Mesothelial cell of epicardium (in vitro differentiated cells): ENCODE measurements at regions not wholly inside any gene's neighbourhood (a gene's known extent, or its start where the extent isn't known, plus 50 kb on each side); places are given as distances from the start of the nearest gene placed in this dataset.

Source experiments
- DNase-seq, 2 experiments: peaks; one replicate each; pipeline ENCODE4 v3.0.0; 2021; ENCODE audit warnings: low spot score in 2 of 2; ENCODE audit not compliant: unreplicated experiment in 2 of 2
- H3K27ac Mint-ChIP-seq: 2 replicates; pipeline ENCODE4 v1.8.0; 2021; ENCODE audit warnings: mixed read lengths
- H3K27me3 Mint-ChIP-seq: 2 replicates; pipeline ENCODE4 v1.8.0; 2021; ENCODE audit warnings: low read depth, mixed read lengths
- H3K36me3 Mint-ChIP-seq: 2 replicates; pipeline ENCODE4 v1.8.0; 2021; ENCODE audit warnings: mixed read lengths
- H3K4me1 Mint-ChIP-seq: 2 replicates; pipeline ENCODE4 v1.8.0; 2021; ENCODE audit warnings: mixed read lengths
- H3K4me3 Mint-ChIP-seq: 2 replicates; pipeline ENCODE4 v1.8.0; 2021; ENCODE audit warnings: mild to moderate bottlenecking, moderate library complexity, mixed read lengths
- H3K9me3 Mint-ChIP-seq: 2 replicates; pipeline ENCODE4 v1.8.0; 2021; ENCODE audit warnings: mixed read lengths
- TF ChIP-seq, protein P1 (sequence below): fragments of 200-600 bp; sonication (generic); IDR thresholded peaks from one replicate; pipeline ENCODE4 v1.5.0; 2021; ENCODE audit warnings: antibody characterized with exemption; ENCODE audit not compliant: unreplicated experiment

DNA sequence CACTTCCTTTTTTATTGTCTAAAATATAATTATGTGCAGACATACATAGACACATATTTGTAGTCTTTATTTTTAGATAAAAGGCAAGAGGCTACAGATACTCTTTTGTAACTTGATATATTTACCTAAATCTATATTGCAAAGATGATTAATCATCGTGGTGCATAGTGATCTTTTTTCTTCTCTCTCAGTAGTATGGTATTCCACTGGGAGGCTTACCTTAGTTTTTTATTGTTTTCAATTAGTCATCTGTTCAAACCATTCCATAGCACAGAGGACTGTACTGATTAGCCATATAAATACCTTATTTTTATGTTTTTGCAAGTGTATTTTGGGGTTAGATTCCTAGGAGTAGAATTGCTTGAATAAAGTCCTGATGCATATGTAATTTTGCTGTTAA, 619.7 kb downstream of the GRXCR1 start:
- no peak overlapping the region for H3K4me3 Mint-ChIP-seq
- H3K36me3 Mint-ChIP-seq: no peaks in the 10 kb centered on the region
- no peak for DNase-seq
- H3K27me3 Mint-ChIP-seq: no peaks in the 10 kb centered on the region
- H3K9me3 Mint-ChIP-seq: peaks cover 33% of the 10 kb centered on the region
- H3K27ac Mint-ChIP-seq: no peak overlapping the region
- TF ChIP-seq, protein P1, sequence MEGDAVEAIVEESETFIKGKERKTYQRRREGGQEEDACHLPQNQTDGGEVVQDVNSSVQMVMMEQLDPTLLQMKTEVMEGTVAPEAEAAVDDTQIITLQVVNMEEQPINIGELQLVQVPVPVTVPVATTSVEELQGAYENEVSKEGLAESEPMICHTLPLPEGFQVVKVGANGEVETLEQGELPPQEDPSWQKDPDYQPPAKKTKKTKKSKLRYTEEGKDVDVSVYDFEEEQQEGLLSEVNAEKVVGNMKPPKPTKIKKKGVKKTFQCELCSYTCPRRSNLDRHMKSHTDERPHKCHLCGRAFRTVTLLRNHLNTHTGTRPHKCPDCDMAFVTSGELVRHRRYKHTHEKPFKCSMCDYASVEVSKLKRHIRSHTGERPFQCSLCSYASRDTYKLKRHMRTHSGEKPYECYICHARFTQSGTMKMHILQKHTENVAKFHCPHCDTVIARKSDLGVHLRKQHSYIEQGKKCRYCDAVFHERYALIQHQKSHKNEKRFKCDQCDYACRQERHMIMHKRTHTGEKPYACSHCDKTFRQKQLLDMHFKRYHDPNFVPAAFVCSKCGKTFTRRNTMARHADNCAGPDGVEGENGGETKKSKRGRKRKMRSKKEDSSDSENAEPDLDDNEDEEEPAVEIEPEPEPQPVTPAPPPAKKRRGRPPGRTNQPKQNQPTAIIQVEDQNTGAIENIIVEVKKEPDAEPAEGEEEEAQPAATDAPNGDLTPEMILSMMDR: no peak
- H3K4me1 Mint-ChIP-seq: no peaks in the 10 kb centered on the region

DNA sequence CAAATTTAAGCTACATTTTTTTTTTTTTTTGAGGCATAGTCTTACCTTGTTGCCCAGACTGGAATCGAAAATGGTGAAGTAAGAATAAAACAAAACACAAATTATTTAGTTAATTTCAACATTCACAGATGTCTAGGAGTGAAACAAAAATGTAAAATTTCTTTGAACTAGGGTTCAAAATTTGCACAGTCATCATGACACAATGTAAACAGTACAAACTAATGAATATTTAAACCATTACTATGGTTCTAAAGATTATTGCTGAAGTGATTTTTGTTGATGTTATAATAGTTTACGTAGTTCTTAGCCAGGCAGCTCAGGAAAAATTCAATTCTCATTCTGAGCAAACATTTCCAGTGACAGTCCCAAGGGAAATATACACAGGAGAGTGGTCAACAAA, 633.1 kb downstream of the GRXCR1 start:
- no peak for DNase-seq
- H3K27me3 Mint-ChIP-seq: no peaks in the 10 kb centered on the region
- H3K4me1 Mint-ChIP-seq: no peaks in the 10 kb centered on the region
- H3K27ac Mint-ChIP-seq: no peak overlapping the region
- TF ChIP-seq, protein P1: no peak
- no peaks in the 10 kb centered on the region for H3K36me3 Mint-ChIP-seq
- H3K9me3 Mint-ChIP-seq: peaks cover 3% of the 10 kb centered on the region
- no peak overlapping the region for H3K4me3 Mint-ChIP-seq

DNA sequence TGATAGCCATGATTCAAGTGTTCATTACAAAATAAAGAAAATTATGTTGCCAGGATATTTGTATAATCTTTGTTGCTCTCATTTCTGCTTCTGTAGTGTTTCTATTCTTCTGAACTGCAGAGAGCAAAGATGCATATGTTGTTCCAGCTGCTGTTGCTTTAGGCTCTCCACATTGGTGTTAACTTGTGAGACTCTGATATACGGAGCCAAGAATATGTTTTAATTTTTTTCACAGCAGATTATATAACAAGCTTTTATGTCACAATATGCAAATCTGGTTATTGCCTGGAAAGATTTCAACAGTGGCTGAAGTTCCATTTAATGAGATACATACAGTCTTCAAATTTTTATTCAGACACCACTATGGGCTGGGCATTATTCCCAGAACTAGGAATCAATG, 655.0 kb downstream of the GRXCR1 start:
- H3K27me3 Mint-ChIP-seq: no peaks in the 10 kb centered on the region
- no peak overlapping the region for H3K4me3 Mint-ChIP-seq
- no peak for DNase-seq
- H3K27ac Mint-ChIP-seq: no peak overlapping the region
- no peaks in the 10 kb centered on the region for H3K4me1 Mint-ChIP-seq
- H3K9me3 Mint-ChIP-seq: peaks cover 19% of the 10 kb centered on the region
- H3K36me3 Mint-ChIP-seq: no peaks in the 10 kb centered on the region
- TF ChIP-seq, protein P1: no peak

- Mint-ChIP-seq H3K36me3 (no peaks in the 10 kb centered on the region), H3K27me3 (no peaks in the 10 kb centered on the region), H3K27ac (no peak overlapping the region), H3K4me3 (no peak overlapping the region), H3K9me3 (peaks cover 55% of the 10 kb centered on the region), H3K4me1 (no peaks in the 10 kb centered on the region)
- TF ChIP-seq, protein P1: no peak
- DNase-seq: no peak
These were observed 658.6 kb downstream of the GRXCR1 start for GRCh38 chr4:43550981-43551627.

- H3K27me3 Mint-ChIP-seq: no peaks in the 10 kb centered on the region
- no peak overlapping the region for H3K27ac Mint-ChIP-seq
- TF ChIP-seq, protein P1: no peak
- no peak for DNase-seq
- H3K9me3 Mint-ChIP-seq: peaks cover 59% of the 10 kb centered on the region
- no peaks in the 10 kb centered on the region for H3K36me3 Mint-ChIP-seq
- H3K4me1 Mint-ChIP-seq: no peaks in the 10 kb centered on the region
- no peak overlapping the region for H3K4me3 Mint-ChIP-seq
These were observed 663.7 kb downstream of the GRXCR1 start for GRCh38 chr4:43556262-43556661.

- no peaks in the 10 kb centered on the region for H3K36me3 Mint-ChIP-seq
- no peak for DNase-seq
- H3K4me3 Mint-ChIP-seq: no peak overlapping the region
These were observed 667.5 kb downstream of the GRXCR1 start for GRCh38 chr4:43560047-43560446.

More at GRCh38 chr4:43560047-43560446, 667.5 kb downstream of the GRXCR1 start:
- Mint-ChIP-seq H3K27ac (no peak overlapping the region), H3K4me1 (no peaks in the 10 kb centered on the region), H3K27me3 (no peaks in the 10 kb centered on the region), H3K9me3 (peaks cover 23% of the 10 kb centered on the region)
- TF ChIP-seq, protein P1: no peak
